Neural cell (in vitro differentiated cells): ENCODE measurements at regions not wholly inside any gene's neighbourhood (a gene's known extent, or its start where the extent isn't known, plus 50 kb on each side); places are given as distances from the start of the nearest gene placed in this dataset.

Source experiments
- H2AFZ ChIP-seq: fragments of 200-600, 300-800 bp; sonication (generic), shearing (Covaris generic); 2 replicates; pipeline ENCODE4 v1.6.0; 2014; ENCODE audit warnings: low read depth, mild to moderate bottlenecking, antibody characterized with exemption, low read length, moderate library complexity
- H3F3A ChIP-seq: fragments of 200-600 bp; shearing (Covaris generic); 2 replicates; pipeline ENCODE4 v1.6.1; 2016; ENCODE audit warnings: mild to moderate bottlenecking, moderate library complexity, mixed read lengths, antibody characterized with exemption, low read length; ENCODE audit not compliant: insufficient read depth, poor library complexity, severe bottlenecking
- H3K27ac ChIP-seq: fragments of 200-600, 300-800 bp; sonication (generic), shearing (Covaris generic); 2 replicates; pipeline ENCODE4 v1.5.1; 2014; ENCODE audit warnings: mild to moderate bottlenecking, low read length, moderate library complexity
- H3K27me3 ChIP-seq: fragments of 300-800, 200-600 bp; sonication (generic), shearing (Covaris generic); 2 replicates; pipeline ENCODE4 v1.6.0; 2014; ENCODE audit warnings: mild to moderate bottlenecking, low read depth, low read length, moderate library complexity; ENCODE audit not compliant: insufficient read depth
- H3K36me3 ChIP-seq: fragments of 300-800, 200-600 bp; sonication (generic), shearing (Covaris generic); 2 replicates; pipeline ENCODE4 v1.5.1; 2014; ENCODE audit warnings: mild to moderate bottlenecking, antibody characterized with exemption, low read length, moderate library complexity; ENCODE audit not compliant: insufficient read depth
- H3K4me2 ChIP-seq: fragments of 300-800, 200-600 bp; sonication (generic), shearing (Covaris generic); 2 replicates; pipeline ENCODE4 v1.6.0; 2014; ENCODE audit warnings: mild to moderate bottlenecking, low read length
- H3K4me3 ChIP-seq: fragments of 300-800, 200-600 bp; sonication (generic), shearing (Covaris generic); 2 replicates; pipeline ENCODE4 v1.5.1; 2014; ENCODE audit warnings: mild to moderate bottlenecking, low read length, moderate library complexity
- H3K79me2 ChIP-seq: fragments of 200-600 bp; shearing (Covaris generic); replicated peaks from 2 replicates; pipeline ENCODE4 v1.6.0; 2014; ENCODE audit warnings: mild to moderate bottlenecking, low read length, moderate library complexity; ENCODE audit not compliant: insufficient read depth
- H3K9ac ChIP-seq: fragments of 300-800, 200-600 bp; sonication (generic), shearing (Covaris generic); 2 replicates; pipeline ENCODE4 v1.6.1; 2016; ENCODE audit warnings: mild to moderate bottlenecking, low read length, mixed read lengths
- H3K9me2 ChIP-seq: fragments of 200-600 bp; shearing (Covaris generic); 2 replicates; pipeline ENCODE4 v1.6.1; 2016; ENCODE audit warnings: mild to moderate bottlenecking, low read length, mixed read lengths; ENCODE audit not compliant: insufficient read depth
- H3K9me3 ChIP-seq: fragments of 200-600, 300-800 bp; sonication (generic), shearing (Covaris generic); 2 replicates; pipeline ENCODE4 v1.6.1; 2016; ENCODE audit warnings: mild to moderate bottlenecking, mixed run types, low read length, moderate library complexity, mixed read lengths
- H4K20me1 ChIP-seq: fragments of 200-600 bp; shearing (Covaris generic); 2 replicates; pipeline ENCODE4 v1.6.1; 2016; ENCODE audit warnings: mild to moderate bottlenecking, mixed run types; ENCODE audit not compliant: insufficient read depth
- CTCF ChIP-seq: fragments of 450-650 bp; IDR thresholded peaks from 2 replicates; pipeline ENCODE4 v1.5.1; 2014; ENCODE audit warnings: antibody characterized with exemption, mild to moderate bottlenecking, moderate library complexity; ENCODE audit not compliant: poor library complexity, severe bottlenecking
- EP300 ChIP-seq: fragments of 450-650 bp; conservative IDR thresholded peaks from 2 replicates; pipeline ENCODE4 v1.6.1; 2014; ENCODE audit warnings: antibody characterized with exemption, mild to moderate bottlenecking, moderate library complexity; ENCODE audit not compliant: poor library complexity, severe bottlenecking
- EZH2 ChIP-seq: fragments of 200-600, 300-800 bp; shearing (Covaris generic), sonication (generic); IDR thresholded peaks from 2 replicates; pipeline ENCODE4 v1.6.1; 2014; ENCODE audit warnings: antibody characterized with exemption, low read length, borderline replicate concordance, mild to moderate bottlenecking; ENCODE audit not compliant: insufficient read depth, poor library complexity, severe bottlenecking
- MXI1 ChIP-seq: fragments of 450-650 bp; conservative IDR thresholded peaks from 2 replicates; pipeline ENCODE4 v1.6.1; 2014; ENCODE audit warnings: antibody characterized with exemption, mild to moderate bottlenecking; ENCODE audit not compliant: poor library complexity, severe bottlenecking
- POLR2AphosphoS5 ChIP-seq: IDR thresholded peaks from 2 replicates; pipeline ENCODE4 v1.6.1; 2012
- RAD21 ChIP-seq: fragments of 450-650 bp; conservative IDR thresholded peaks from 2 replicates; pipeline ENCODE4 v1.6.1; 2014; ENCODE audit warnings: antibody characterized with exemption, mild to moderate bottlenecking, moderate library complexity
- REST ChIP-seq: IDR thresholded peaks from 2 replicates; pipeline ENCODE4 v1.6.1; 2012; ENCODE audit warnings: borderline replicate concordance
- SMC3 ChIP-seq: fragments of 450-650 bp; conservative IDR thresholded peaks from 2 replicates; pipeline ENCODE4 v1.6.1; 2014; ENCODE audit warnings: antibody characterized with exemption, mild to moderate bottlenecking, moderate library complexity; ENCODE audit not compliant: poor library complexity
- TAF1 ChIP-seq: IDR thresholded peaks from 2 replicates; pipeline ENCODE4 v1.6.1; 2012; ENCODE audit warnings: low read depth

GRCh38 chr5:125376059-125376641 is 629.7 kb upstream of the ZNF608 start:
- Histone ChIP-seq H3K4me2 (no peak overlapping the region), H3K79me2 (no peaks in the 10 kb centered on the region), H3F3A (no peaks in the 10 kb centered on the region), H3K4me3 (no peak overlapping the region), H3K9me2 (no peaks in the 10 kb centered on the region), H3K36me3 (no peaks in the 10 kb centered on the region), H3K27me3 (no peaks in the 10 kb centered on the region), H3K9me3 (no peaks in the 10 kb centered on the region), H2AFZ (no peak overlapping the region), H4K20me1 (no peaks in the 10 kb centered on the region), H3K9ac (no peak overlapping the region), H3K27ac (no peak overlapping the region)
- TF ChIP-seq REST (no peak), EZH2 (no peak), RAD21 (no peak), POLR2AphosphoS5 (no peak), TAF1 (no peak), SMC3 (no peak), MXI1 (no peak), EP300 (no peak), CTCF (no peak)

GRCh38 chr5:125377141-125377540 is 630.7 kb upstream of the ZNF608 start:
- no peaks in the 10 kb centered on the region for H3K27me3 ChIP-seq
- no peaks in the 10 kb centered on the region for H3K9me3 ChIP-seq
- H3K36me3 ChIP-seq, result no peaks in the 10 kb centered on the region
- H4K20me1 ChIP-seq, result no peaks in the 10 kb centered on the region
- no peak overlapping the region for H3K27ac ChIP-seq
- H3K79me2 ChIP-seq, result no peaks in the 10 kb centered on the region
- no peak for TF ChIP-seq EP300
- TF ChIP-seq EZH2, result no peak
- no peak overlapping the region for H3K4me2 ChIP-seq
- no peaks in the 10 kb centered on the region for H3F3A ChIP-seq
- no peak overlapping the region for H3K9ac ChIP-seq
- no peak overlapping the region for H2AFZ ChIP-seq
- no peak overlapping the region for H3K4me3 ChIP-seq
- no peaks in the 10 kb centered on the region for H3K9me2 ChIP-seq
